Skin epidermis (tissue), 12 donors: ENCODE measurements at regions not wholly inside any gene's neighbourhood (a gene's known extent, or its start where the extent isn't known, plus 50 kb on each side); places are given as distances from the start of the nearest gene placed in this dataset.
"Not testable (repeated sequence)": the region's sequence is repeated elsewhere in the genome, so short reads cannot be mapped to it uniquely, and the experiment has no call there.

Source experiments
- H3K27ac ChIP-seq, 21 experiments: fragments of 200-600 bp; sonication (generic) in 11 of 21; one replicate each; pipeline ENCODE4 v1.5.0; 2020; ENCODE audit warnings: mild to moderate bottlenecking in 3 of 21, inconsistent platforms in 2 of 21, moderate library complexity in 2 of 21
- H3K4me3 ChIP-seq, 7 experiments: fragments of 200-600 bp; sonication (generic) in 2 of 7; one replicate each; pipeline ENCODE4 v1.5.0; 2020; ENCODE audit warnings: inconsistent platforms in 2 of 7, mild to moderate bottlenecking in 2 of 7, moderate library complexity in 1 of 7

DNA sequence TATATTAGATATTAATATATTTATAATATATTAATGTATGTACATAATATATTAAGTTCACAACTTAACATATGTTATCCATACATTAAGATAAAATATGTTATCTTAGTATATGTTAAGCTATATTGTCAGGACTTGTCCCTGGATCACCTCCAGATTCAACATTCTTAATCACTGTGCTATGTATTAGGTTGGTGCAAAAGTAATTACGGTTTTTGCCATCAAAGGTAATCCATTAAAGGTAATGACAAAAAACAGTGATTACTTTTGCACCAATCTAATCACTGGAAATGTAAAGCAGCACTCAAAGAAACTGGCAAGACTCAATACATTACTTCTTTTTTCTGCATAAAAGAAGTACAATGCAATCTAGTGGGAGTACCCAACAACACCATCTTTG lies 1099.0 kb upstream of the SLC39A10 start:
- Histone ChIP-seq H3K4me3 (no peak overlapping the region), H3K27ac (no peak overlapping the region)

- Histone ChIP-seq H3K4me3 (no peak overlapping the region), H3K27ac (no peak overlapping the region)
Observed at GRCh38 chr2:194556629-194557028, 1100.4 kb upstream of the SLC39A10 start.

- Histone ChIP-seq H3K4me3 (no peak overlapping the region), H3K27ac (no peak overlapping the region)
Observed at GRCh38 chr2:194553980-194554379, 1103.0 kb upstream of the SLC39A10 start.

- Histone ChIP-seq H3K27ac (no peak overlapping the region), H3K4me3 (no peak overlapping the region)
Observed at GRCh38 chr2:194550702-194551101, 1106.3 kb upstream of the SLC39A10 start.

DNA sequence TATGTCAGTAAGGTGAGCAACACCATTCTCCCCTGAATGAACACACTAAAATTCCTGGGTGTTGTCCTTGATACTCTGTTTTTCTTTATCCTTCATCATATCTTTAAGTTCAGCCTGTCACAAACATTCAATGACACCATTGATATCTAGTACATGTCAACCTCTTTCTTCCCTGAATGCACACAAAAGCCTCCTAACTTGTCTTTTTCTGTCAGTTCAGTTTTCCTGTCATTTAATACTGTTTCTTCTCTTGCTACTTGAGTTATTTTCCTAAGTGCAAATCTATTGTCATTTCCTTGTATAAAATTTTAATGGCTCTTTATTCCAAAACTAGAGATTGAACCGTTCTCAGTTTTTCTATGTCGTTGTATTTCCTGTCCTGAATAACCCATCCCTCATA lies 1107.6 kb upstream of the SLC39A10 start:
- no peak overlapping the region for H3K27ac ChIP-seq

DNA sequence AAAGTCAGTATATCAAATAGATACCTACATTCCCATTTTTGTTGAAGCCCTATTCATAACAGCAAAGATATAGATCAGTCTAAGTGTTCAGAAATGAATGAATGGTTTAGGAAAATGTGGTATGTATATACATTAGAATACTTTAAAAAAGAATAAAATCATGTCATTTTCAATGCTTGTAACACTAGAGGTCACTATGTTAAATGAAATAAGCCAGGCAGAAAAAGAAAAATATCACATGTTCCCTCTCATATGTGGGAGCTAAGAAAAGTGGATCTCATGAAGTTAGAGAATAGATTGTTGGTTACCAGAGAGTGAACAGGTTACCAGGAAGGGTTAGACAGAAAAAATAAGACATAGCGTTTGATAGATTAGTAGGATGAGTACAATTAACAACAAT lies 1111.0 kb upstream of the SLC39A10 start:
- Histone ChIP-seq H3K27ac (no peak overlapping the region), H3K4me3 (no peak overlapping the region)

More for the DNA sequence above, 1107.6 kb upstream of the SLC39A10 start:
- H3K4me3 ChIP-seq = no peak overlapping the region

- no peak overlapping the region for H3K27ac ChIP-seq
- no peak overlapping the region for H3K4me3 ChIP-seq
Observed at GRCh38 chr2:194539425-194539824, 1117.6 kb upstream of the SLC39A10 start.

DNA sequence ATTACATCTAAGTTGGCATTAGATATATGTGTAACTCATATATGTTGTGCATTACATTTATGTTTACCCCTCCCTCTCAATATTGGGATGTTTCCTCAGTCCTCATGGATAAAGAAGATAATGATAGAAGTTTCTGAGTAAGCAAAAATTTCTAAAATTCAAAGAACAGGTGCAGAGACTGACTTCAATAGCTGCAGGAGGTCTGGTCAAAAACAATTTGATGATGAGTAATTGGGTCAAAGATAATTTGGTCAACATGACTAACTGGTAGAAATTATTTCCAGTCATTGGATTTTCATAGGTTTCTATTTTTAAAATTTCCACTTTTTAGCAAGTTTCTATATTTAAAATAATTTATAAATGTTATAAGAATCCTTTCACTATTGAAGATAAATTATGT lies 1130.9 kb upstream of the SLC39A10 start:
- Histone ChIP-seq H3K4me3 (no peak overlapping the region), H3K27ac (no peak overlapping the region)

GRCh38 chr2:194514281-194514680 lies 1142.7 kb upstream of the SLC39A10 start:
- no peak overlapping the region for H3K4me3 ChIP-seq
- no peak overlapping the region for H3K27ac ChIP-seq

DNA sequence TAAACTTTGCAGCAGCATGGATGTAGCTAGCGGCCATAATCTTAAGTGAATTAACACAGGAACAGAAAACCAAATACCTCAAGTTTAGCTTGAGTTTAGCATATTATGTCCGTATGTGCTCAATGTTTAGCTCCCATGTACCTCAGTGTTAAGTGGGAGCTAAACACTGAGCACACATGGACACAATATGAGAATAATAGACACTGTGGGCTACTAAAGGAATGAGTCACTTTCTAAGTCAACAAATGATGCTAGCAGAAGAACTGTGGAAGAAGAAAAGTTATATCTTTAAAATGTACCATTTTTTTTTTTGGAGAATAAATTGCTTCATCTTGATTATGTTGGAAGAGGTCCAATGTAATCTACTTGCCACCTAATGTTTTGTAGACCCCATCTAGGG lies 1146.0 kb upstream of the SLC39A10 start:
- H3K27ac ChIP-seq, H3K4me3 ChIP-seq: not testable (repeated sequence)

DNA sequence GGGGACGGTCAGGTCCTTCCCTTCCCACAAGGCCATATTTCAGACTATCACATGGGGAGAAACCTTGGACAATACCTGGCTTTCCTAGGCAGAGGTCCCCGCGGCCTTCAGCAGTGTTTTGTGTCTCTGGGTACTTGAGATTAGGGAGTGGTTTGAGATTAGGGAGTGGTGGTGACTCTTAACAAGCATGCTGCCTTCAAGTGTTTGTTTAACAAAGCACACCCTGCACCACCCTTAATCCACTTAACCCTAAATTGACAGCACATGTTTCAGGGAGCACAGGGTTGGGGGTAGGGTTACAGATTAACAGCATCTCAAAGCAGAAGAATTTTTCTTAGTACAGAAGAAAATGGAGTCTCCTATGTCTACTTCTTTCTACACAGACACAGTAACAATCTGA lies 1152.2 kb upstream of the SLC39A10 start:
- H3K27ac ChIP-seq, H3K4me3 ChIP-seq: not testable (repeated sequence)

DNA sequence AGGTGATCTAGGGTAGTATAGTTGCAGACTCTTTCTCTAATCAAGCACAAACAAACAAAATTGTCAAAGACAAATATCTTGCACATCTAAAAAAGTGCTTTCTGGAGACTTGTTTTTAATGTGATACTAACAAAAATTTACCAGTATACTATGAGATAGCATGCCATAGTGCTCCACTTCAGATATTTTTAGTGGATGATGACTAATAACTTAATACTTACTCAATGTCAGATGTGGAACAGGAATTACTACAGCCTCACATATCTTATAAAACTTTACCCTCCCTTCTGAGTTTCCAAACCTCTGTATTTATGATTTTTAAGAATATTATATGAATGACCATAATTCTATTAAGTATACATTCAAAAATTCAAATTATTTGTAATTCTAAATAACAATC lies 1162.0 kb upstream of the SLC39A10 start:
- no peak overlapping the region for H3K4me3 ChIP-seq
- no peak overlapping the region for H3K27ac ChIP-seq

DNA sequence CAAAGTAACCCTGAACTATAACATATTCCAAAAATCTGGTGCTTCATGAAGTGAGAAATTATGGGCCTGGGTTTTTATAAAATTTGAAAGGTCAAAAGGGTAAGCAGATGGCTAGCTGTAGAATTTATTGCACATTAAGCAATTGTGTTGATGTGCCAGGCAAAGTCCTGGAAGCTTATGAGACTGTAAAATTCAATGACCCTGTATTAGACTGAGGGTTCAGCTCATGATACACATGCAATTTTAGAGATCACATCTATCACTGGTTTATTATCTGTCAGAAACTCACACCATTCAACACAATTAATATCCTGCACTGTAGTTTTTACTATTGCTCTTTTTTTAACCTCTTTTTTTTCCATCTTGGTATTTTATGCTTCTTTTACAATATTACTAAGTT lies 1162.6 kb upstream of the SLC39A10 start:
- Histone ChIP-seq H3K27ac (no peak overlapping the region), H3K4me3 (no peak overlapping the region)

DNA sequence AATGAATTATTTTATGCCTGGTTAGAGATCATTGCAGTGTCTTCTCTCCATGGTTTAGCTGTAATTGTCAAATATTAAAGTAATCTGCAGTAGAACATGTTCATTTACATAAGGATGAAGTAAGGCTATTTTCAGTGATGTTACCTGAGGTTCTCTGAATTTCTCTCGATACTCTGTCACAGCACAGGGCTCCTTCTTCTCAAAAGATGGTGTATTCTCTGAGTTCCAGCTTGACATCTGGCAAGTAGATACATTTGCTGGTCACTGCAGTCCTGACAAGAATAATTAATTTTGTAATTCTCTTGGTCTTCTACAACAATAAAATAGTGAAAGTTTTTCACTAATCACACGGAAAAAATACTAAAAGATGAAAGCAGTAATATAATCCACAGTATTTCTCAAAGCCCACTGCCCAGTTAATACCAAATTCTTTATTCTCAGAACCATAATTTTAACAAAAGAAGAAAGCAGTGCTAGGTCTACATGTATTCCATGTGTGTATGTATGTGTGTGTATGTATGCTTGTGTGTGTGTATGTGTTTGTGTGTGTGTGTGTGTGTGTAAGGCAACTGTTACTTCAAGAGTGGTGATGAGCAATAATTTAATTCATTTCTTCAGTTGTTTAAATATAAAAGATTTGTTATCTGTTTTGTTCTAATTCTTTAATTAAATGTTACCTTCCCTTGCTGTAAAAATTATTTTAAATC lies 1165.5 kb upstream of the SLC39A10 start:
- Histone ChIP-seq H3K27ac (no peak overlapping the region), H3K4me3 (no peak overlapping the region)

DNA sequence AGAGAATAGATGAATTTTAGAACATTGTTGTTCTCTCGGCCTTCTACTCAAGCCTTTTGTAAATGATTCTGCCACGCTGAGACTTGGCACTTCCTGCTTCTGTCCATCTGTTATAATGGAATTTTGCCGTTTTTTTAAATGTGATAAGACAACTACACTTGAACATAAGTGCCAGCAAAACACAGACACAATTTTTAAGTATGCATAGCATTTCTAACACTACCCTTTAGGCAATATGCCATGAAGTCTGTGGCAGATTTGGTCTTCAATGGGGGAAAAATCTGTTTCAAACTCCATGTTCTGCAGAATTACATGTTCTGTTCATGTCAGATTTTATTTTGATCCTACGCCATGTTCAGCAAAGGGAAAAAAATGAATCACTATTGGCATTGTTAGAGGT lies 1170.7 kb upstream of the SLC39A10 start:
- H3K27ac ChIP-seq = no peak overlapping the region
- no peak overlapping the region for H3K4me3 ChIP-seq

DNA sequence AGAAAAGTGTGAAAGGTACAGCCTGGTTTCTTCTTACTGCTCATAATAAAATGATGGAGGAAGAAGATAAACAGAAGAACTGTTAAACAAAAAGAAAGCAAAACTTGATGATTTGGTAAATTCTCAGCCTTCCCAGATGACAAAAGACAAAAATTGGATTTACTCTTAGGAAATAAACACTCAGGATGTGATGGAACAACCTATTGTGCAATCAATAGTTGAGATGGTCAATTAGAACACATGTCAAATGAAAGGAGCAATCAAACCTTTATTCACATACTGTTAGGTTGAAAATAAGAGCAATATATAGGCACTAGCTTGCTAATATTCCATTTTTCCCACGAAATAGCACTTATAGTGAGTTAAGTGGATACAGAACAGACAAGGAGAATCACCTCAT lies 1174.0 kb upstream of the SLC39A10 start:
- H3K27ac ChIP-seq = no peak overlapping the region
- H3K4me3 ChIP-seq = no peak overlapping the region

- no peak overlapping the region for H3K27ac ChIP-seq
Observed at GRCh38 chr2:194465641-194466040, 1191.4 kb upstream of the SLC39A10 start.

GRCh38 chr2:194464964-194465638 lies 1191.9 kb upstream of the SLC39A10 start:
- Histone ChIP-seq H3K4me3 (no peak overlapping the region), H3K27ac (no peak overlapping the region)

More at GRCh38 chr2:194465641-194466040, 1191.4 kb upstream of the SLC39A10 start:
- no peak overlapping the region for H3K4me3 ChIP-seq

- not testable (repeated sequence) for H3K27ac ChIP-seq, H3K4me3 ChIP-seq
Observed at GRCh38 chr2:194462883-194463282, 1194.1 kb upstream of the SLC39A10 start.

- H3K4me3 ChIP-seq = no peak overlapping the region
- no peak overlapping the region for H3K27ac ChIP-seq
Observed at GRCh38 chr2:194455358-194455757, 1201.7 kb upstream of the SLC39A10 start.

- H3K27ac ChIP-seq = no peak overlapping the region
Observed at GRCh38 chr2:194452504-194452903, 1204.5 kb upstream of the SLC39A10 start.

GRCh38 chr2:194445226-194445625 lies 1211.8 kb upstream of the SLC39A10 start:
- H3K27ac ChIP-seq = no peak overlapping the region
- no peak overlapping the region for H3K4me3 ChIP-seq

More at GRCh38 chr2:194452504-194452903, 1204.5 kb upstream of the SLC39A10 start:
- H3K4me3 ChIP-seq = no peak overlapping the region
